ENCODE measurements at regions not wholly inside any gene's neighbourhood (a gene's known extent, or its start where the extent isn't known, plus 50 kb on each side); places are given as distances from the start of the nearest gene placed in this dataset.

DNA sequence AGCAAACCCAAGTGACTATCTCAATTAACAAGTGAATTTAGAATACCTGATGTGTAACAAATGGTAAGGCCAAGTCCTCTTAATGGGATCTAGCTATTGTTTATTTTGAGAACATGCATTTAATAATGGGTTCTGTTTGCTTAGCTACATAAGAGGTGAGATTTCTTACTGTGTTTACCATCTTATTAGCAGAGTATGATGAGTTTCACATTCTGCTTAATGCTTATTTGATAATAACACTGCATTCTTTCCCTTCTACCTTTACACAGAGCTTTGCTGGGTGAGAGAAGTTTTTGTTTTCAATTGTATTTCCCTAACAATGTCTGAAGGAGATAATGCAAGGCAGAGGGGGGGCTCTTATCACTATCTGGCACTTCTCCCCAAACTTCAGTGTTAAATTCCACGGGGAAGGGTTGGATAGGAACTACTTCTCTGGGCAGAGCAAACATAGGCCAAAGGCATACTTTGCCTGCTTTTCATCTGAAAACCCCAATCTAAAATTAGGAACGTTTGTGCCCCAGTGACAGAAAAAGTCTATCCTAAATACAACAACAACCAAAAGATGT is 129.0 kb upstream of the ATXN7L3B start:
- no peak for DNase-seq

DNA sequence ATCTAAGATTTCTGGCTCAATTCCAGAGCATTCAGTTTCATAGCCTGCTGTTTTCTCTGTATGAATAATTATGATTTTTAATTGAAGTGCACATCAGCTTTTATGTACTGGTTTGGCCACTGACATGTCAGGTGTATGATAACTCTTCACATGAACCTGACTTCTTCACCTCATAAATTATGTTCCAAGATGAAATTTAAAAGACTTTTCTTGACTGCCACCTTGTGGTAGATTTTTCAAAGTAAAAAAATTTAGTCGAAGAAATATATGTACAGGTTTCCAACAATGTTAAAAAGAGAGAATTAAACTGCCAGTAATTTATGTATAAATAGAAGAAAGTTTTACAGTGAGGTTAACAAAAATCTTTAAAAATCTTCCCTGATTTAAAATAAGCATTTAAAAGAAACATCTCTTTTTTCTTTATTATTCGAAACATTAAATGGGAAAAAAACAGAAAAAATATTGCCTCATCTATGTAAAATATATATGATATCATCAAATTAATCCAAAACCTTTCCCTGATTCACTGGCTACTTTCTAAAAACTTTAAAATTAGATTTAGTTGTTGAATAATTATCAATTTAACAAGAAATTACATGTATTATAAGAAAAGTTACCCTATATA is 124.9 kb upstream of the ATXN7L3B start:
- no peak for DNase-seq

DNA sequence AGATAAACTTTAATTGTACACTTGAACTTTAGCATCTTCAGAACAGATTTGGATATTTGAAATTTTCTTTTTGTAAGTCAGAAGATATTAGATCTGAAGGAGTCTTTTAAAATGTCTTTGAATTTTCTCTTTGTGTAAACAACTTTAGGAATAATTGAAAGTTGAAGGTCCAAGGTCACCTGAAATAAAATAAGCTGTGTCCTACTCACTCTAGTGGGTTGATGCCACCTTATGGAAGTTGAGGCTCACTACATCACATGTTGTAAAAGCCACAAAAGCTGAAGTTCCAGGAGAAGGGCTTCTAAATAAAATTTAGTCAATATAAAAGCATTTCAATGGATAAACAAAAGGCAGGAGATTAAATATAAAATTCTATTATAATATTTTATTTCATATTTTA is 122.0 kb upstream of the ATXN7L3B start:
- no peak for DNase-seq

DNA sequence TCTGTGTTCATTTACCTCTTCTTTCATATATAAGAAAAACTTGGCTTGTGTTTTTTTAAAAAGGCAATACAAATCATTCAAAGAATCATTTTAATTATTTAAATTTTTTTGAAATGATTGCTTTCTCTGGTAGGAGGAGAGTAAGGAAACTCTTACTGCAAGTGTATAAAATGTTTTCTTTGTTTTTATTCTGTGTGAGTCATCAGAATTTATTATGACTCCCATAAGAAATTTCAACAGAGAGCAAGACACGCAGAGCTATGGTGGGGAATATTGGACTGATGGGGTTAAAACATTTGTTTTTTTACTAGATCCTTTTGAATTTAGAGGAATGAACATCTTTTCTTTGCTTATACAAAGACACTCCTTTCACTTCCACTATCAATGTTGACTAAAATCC is 119.1 kb upstream of the ATXN7L3B start:
- no peak for DNase-seq

DNA sequence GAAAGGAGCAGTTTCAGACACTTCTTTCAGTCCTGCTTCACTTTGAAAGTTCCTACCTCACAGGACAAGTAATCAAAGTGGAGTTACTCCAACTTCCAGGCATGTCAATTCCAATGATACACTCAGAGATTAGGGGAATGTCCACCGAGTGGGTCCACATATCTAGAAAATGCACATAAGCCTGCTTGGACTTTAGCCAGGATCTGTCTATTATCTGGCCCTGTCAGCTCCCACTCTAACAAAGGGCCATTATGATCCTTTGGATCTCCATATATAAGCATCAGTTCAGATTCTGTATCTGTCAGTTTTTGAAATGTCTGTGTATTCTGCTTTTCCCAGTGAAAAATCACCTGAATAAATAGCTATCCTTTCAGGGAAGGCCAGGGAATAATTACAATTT is 112.9 kb upstream of the ATXN7L3B start:
- DNase-seq = no peak

DNA sequence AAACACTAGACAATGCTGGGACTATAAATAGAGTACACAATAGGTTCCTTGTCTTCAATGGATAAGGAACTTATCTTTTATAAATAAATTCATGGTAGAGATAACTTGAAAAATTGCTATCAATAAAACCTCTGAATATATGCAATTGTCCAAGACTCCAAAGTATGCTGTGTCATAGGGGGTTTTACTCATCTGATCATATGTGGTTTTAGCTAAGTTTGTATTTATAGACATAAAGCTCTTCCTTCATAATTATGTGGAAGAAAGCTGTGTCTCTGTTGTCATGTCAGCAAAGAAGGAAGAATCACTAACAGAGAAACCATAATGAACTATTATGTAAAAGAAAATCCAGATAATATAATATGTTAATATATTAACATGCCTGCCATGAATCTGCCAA is 111.5 kb upstream of the ATXN7L3B start:
- DNase-seq = no peak

DNA sequence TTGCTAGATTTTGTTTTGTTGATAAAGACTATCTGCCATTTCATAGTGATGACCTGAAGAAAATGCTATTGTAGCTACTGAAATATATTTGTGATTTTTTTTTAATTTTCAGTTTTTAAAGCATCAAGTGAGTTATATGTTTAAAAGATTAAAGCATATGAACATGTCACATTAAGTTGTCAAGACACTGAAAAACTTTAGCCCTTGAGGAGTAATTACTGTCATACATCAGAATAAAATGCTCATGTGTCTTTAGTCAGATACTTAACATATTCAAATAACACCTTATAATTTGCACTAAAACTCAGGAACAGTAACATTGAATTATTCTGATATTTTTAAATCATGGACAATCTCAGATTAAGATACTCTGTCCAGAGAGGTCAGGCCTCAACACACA is 108.1 kb upstream of the ATXN7L3B start:
- DNase-seq = no peak

DNA sequence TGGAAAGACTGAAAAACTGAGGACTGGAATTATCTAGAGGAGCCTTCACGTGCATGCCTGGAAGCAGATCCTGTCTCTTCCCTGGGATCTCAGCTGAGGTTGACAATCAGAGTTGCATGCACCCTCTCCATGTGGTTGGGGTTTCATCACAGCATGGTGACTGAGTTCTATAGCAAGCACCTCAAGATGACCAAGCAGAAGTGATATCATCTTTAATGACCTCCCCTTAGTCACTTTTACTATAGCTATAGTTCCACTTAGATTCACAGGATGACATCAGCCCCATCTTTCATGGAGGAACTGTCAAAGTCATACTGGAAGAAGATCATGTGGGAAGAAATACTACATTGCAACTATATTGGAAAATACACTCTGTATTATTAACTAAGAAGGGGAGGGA is 105.8 kb upstream of the ATXN7L3B start:
- DNase-seq = no peak

DNA sequence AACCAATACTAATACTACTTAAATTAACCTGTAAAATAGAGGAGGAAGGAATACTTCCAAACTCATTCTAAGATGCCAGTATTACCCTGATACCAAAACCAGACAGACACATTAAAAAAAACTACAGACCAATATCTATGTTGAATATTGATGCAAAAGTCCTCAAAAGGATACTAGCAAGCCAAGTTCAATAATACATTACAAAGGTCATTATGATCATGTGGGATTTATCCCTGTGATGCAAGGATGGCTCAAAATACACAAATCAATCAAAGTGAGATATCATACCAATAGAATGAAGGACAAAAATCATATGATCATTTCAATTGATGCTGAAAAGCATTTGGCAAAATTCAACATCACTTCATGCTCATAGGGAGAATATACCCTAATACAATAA is 97.2 kb upstream of the ATXN7L3B start:
- DNase-seq = no peak

DNA sequence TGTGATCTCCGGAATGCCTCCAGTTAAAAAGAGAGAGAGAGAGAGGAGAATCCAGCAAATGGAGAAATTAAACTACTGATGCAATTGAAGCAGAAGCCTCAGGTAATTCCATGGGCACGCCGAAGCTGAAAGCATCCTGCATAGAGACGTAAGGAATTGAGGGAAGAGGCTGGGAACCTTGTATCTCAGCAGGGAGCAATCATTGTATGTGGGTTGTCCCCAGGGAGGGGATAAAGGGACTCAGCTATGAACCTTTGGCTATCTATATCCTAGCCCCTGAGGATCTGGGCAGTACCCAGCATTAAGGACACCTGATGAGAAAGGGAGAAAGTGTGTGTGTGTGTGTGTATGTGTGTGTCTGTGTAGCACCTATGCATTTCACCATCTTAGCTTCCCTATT is 95.8 kb upstream of the ATXN7L3B start:
- no peak for DNase-seq

DNA sequence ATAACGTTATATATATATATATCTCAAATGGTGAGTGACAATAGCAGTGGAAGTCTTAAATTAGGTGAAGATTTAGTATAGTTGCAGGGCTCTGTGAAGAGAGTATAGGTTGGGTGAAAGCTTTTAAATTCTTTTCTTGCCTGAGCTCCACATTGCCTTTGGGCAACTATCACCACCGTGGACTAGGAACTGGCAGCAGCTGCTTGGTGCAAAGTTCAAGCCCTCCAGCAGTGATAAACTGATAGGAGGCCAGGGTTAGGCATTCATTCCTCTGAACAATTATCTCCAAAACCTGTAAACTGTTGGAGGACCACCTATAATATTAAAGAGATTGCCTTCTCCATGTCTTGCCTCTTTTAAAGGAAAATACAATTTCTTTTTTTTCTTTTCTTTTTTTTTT is 91.2 kb upstream of the ATXN7L3B start:
- no peak for DNase-seq

DNA sequence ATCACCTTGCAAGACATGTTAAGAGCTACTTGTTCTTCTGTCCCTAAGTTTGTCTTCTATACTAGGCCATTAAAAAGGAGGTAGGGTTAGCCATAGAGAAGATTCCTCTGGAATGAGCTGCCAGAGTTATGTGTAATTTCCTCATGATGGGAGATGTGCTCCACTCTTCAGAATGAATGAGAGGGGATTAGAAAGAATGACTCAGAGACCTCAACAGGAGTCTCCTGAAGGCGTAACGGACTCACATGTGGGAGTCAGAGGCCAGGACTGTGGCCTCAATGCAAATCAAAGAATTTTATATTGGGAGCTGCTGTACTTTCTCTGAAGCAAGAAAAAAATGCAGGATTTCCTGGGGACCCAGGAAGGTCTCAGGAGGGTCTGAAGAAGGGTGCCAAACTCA is 87.8 kb upstream of the ATXN7L3B start:
- no peak for DNase-seq

DNA sequence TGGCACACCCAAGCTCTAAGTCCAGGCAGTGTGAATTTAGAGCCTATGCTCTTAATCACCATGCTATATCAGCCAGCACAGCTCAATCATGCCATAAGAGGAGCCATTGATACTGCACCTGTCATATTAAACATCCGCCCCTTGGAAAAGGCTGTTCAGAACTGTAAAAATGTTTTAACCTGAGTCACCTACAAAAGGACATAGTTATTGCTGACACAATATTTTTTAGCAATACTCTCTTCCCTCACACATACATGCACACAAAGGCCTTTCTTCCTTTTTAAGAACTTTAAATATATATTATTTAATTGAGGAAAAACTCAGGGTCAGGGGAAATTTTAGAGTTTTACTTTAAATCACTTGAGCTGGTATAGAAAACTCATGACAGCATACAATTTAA is 83.5 kb upstream of the ATXN7L3B start:
- no peak for DNase-seq

DNA sequence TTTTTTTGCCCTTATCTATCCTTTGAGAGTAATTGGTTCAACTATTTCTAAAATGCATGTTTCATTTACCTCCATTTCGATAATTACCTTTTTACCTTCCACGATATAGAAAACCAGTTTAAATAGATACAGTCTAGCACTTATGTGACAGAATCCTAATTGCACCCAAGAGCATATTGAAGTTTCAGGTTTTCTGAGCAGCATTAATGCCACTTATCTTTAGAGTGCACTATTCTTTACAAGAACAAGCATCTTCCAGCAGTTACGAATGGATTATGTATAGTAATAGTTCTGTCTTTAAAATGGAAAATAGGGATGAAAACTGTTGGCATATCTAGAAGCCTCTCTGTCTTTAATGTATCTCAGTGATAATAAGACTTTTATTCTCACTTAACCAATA is 82.2 kb upstream of the ATXN7L3B start:
- DNase-seq = no peak

DNA sequence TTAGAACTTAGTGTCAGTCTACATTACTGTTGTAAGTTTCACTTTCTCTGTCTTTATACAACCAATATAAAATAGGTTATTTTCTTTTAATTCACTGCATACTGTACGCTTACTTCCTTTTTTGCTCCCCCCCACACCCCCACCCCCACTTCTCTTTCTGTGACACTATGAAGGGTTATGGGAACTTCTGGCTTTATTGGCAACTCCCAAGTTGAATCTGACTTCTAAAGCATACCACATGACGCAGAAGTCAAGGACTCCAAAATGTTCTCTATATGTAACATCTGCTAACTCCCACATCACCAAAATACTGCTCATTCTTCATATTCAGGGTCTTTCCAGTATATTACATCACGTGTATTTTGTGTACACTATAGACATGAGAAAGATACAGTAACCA is 81.2 kb upstream of the ATXN7L3B start:
- no peak for DNase-seq

DNA sequence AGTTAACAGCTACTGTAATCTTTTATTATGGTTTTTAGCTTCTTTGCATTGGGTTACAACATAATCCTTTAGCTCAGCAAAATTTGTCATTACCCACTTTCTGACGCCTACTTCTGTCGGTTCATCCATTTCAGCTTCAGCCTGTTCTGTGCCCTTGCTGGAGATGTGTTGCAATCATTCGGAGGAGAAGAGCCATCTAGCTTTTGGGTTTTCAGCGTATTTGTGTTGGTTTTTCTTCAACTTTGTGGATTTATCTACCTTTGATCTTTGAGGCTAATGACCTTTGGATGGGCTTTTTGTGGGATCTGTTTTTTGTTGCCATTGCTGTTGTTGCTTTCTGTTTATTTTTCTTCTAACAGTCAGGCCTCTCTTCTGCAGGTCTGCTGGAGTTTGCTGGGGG is 69.2 kb upstream of the ATXN7L3B start:
- no peak for DNase-seq

DNA sequence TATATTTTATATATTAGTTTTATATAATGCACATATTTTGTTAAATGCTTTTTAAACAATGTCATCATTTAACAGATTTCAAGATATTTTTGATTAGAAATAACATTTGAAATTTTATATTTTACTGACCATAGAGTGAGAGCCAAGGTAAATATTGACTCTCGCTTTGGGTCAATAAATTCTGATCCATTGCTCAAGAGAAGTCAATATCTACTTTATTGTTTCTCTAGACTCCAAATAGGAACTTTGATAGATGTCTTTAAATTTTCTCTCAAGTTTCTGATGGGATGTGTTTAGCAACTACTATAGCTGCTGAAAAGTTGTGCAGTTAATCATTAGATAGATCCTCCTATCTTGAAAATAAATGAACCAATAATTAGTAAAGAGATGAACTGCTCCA is 61.4 kb upstream of the ATXN7L3B start:
- no peak for DNase-seq

DNA sequence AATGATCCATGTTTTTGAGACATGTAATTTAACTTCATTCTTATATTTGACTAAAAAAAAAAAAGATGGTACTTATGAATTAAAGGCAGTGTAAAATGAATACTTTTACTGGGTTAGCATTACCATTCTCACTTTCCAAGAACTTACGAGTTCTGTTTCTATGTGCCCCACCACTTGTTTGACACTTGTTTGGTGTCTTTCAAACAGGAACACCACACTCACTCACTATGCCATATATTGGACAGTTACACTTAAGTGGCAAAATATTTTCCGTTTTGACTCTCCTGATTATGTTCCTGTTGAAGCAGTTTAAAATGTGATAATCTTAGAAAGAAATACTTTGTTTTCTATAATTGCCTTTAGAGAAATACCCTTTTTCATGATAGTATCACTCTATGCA is 56.6 kb upstream of the ATXN7L3B start:
- DNase-seq = no peak

DNA sequence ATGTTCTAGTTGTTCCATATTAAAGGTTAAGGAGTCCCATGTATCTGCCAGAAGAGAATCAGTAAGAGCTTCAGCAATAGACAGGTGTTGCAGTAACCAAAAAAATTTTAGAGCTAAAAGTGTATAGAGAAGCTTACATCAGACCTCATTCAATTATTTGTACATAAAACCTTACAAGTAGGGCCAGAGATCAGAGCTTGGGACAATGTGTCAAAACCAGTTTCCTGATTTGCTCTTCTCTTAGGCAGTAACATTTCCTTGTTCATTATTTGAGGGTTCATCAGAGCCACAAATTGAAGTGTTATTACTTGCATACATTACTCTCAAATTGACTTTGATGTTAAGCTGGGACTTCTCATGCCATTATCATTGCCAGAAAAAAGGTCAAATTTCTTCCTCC is 55.5 kb upstream of the ATXN7L3B start:
- DNase-seq = no peak

DNA sequence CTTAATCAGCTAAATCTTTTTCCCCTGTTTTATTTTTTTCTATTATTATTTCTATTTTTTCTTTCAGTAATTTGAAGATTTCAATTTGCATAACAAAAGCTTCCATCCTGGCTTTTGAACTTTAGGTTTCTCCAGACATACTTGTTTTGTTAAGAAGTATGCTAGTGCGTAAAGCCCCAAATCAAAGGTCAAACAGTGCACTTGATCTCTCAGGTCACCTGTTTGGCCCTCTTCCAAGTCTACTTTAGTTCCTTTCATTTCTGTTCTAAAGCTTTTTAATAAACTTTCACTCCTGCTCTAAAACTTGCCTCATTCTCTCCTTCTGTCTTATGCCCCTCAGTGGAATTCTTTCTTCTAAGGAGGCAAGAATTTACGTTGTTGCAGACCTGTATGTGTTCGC is 54.6 kb upstream of the ATXN7L3B start:
- no peak for DNase-seq

All from NCI-H2029 treated with DMSO at 0.1 percent for 48 hours (cell line).